ENCODE measurements at regions not wholly inside any gene's neighbourhood (a gene's known extent, or its start where the extent isn't known, plus 50 kb on each side); places are given as distances from the start of the nearest gene placed in this dataset.
"Not testable (repeated sequence)": the region's sequence is repeated elsewhere in the genome, so short reads cannot be mapped to it uniquely, and the experiment has no call there.

DNA sequence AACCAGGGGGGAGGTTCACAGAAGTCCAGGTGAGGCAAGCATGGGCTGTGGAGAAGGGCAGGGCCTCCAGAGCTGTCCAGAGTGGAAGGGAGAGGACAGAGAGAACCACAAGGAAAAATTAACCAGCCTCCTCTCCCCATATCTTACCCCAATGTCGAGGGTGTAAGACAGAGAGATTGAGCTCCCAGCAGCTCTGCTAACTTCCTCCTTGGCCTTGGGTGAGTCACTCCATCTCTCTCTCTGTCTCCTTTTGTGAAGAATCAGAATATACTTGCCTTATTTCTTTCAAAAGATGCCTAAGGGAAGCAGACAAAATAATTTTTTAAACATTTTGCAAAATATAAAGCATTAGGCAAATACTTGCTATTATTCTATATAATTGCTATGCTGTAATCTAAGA, 58.3 kb upstream of the IYD start:
- Histone ChIP-seq H3K27ac (ENCODE audit: low read depth, low read length) (no peak overlapping the region), H2AFZ (ENCODE audit: low read depth, low read length, poor library complexity, severe bottlenecking) (no peak overlapping the region), H3K4me2 (ENCODE audit: low read length) (no peak overlapping the region), H3K9ac (ENCODE audit: low read length) (no peak overlapping the region), H3K36me3 (ENCODE audit: control insufficient read depth in 1 of 2, insufficient read depth in 2 of 2, low read length in 2 of 2) (no peaks in the 10 kb centered on the region), H3K4me3 (replicated peaks in 1 of 2; ENCODE audit: low read depth in 1 of 2, low read length in 2 of 2) (no peak overlapping the region), H3K9me2 (ENCODE audit: insufficient read depth) (no peaks in the 10 kb centered on the region), H3K27me3 (ENCODE audit: insufficient read depth, low read length) (no peaks in the 10 kb centered on the region), H4K20me1 (ENCODE audit: insufficient read depth) (no peaks in the 10 kb centered on the region), H3K9me3 (ENCODE audit: control insufficient read depth in 1 of 2, insufficient read depth in 1 of 2, low read depth in 1 of 2, low read length in 2 of 2) (no peaks in the 10 kb centered on the region), H3K4me1 (ENCODE audit: control insufficient read depth in 1 of 2, insufficient read depth in 2 of 2, low read length in 2 of 2) (no peaks in the 10 kb centered on the region), H3K79me2 (ENCODE audit: insufficient read depth, low read length) (no peaks in the 10 kb centered on the region)
- DNase-seq (ENCODE audit: low read depth, low spot score) (no peak), ATAC-seq (no peak)
- ChIA-PET CTCF (no interaction called here), POLR2A (no interaction called here), RAD21 (ENCODE audit: low non-redundant PET in 1 of 2, low total read pairs in 2 of 2, uncharacterized antibody in 2 of 2, unreplicated experiment in 2 of 2) (no interaction called here)
- no TSS peak for BruUV-seq (replicated peaks)
- intact Hi-C loops (cut with micrococcal nuclease), result no loop called here
- TF ChIP-seq SIN3A (IDR thresholded peaks at IDR 0.05; ENCODE audit: low read depth) (no peak), FOSL1 (IDR thresholded peaks at IDR 0.05; ENCODE audit: low read depth) (no peak), EZH2 (IDR thresholded peaks at IDR 0.05) (no peak), POLR2AphosphoS5 (IDR thresholded peaks at IDR 0.05; ENCODE audit: low read depth, low read length) (no peak), ELF1 (IDR thresholded peaks at IDR 0.05; ENCODE audit: borderline replicate concordance, low read depth) (no peak)

DNA sequence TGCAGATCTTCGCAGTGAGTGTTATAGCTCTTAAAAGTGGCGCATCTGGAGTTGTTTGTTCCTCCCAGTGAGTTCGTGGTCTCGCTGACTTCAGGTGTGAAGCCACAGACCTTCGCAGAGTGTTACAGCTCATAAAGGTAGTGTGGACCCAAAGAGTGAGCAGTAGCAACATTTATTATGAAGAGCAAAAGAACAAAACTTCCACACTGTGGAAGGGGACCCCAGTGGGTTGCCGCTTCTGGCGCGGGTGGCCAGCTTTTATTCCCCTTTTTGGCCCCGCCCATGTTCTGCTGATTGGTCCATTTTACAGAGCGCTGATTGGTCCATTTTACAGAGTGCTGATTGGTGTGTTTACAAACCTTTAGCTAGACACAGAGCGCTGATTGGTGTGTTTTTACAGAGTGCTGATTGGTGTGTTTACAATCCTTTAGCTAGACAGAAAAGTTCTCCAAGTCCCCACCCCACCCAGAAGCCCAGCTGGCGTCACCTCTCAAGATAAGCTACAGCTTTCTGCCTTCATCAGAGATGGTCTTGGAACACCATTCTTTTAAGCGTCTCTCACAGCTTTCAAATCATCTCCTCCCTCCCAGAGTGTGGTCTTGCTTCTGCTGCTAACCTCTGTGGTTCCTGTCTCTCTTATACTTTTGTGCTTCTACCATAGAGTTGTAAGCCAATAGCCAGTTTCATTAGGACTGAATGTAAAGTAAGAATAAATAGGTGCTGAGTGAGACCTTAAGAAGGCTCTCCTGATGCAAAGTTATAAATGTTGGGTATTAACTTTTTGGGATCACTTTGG, 57.5 kb upstream of the IYD start:
- H3K36me3 ChIP-seq (ENCODE audit: control insufficient read depth in 1 of 2, insufficient read depth in 2 of 2, low read length in 2 of 2); RAD21 ChIA-PET (ENCODE audit: low non-redundant PET in 1 of 2, low total read pairs in 2 of 2, uncharacterized antibody in 2 of 2, unreplicated experiment in 2 of 2); H3K9ac ChIP-seq (ENCODE audit: low read length); H2AFZ ChIP-seq (ENCODE audit: low read depth, low read length, poor library complexity, severe bottlenecking); H3K9me2 ChIP-seq (ENCODE audit: insufficient read depth); CTCF ChIA-PET; DNase-seq (ENCODE audit: low read depth, low spot score); ATAC-seq; H3K4me3 ChIP-seq (replicated peaks in 1 of 2; ENCODE audit: low read depth in 1 of 2, low read length in 2 of 2); BruUV-seq (replicated peaks); H3K9me3 ChIP-seq (ENCODE audit: control insufficient read depth in 1 of 2, insufficient read depth in 1 of 2, low read depth in 1 of 2, low read length in 2 of 2); POLR2A ChIA-PET; H3K27me3 ChIP-seq (ENCODE audit: insufficient read depth, low read length); H3K4me1 ChIP-seq (ENCODE audit: control insufficient read depth in 1 of 2, insufficient read depth in 2 of 2, low read length in 2 of 2); H3K79me2 ChIP-seq (ENCODE audit: insufficient read depth, low read length); H3K4me2 ChIP-seq (ENCODE audit: low read length); H3K27ac ChIP-seq (ENCODE audit: low read depth, low read length); H4K20me1 ChIP-seq (ENCODE audit: insufficient read depth); intact Hi-C loops (cut with micrococcal nuclease): not testable (repeated sequence)

Data from HCT116 (cell line).